Fibroblast of lung (primary cell): ENCODE measurements at regions not wholly inside any gene's neighbourhood (a gene's known extent, or its start where the extent isn't known, plus 50 kb on each side); places are given as distances from the start of the nearest gene placed in this dataset.

Experiments
- DNase-seq, 2 donors: peaks; one replicate each; pipeline versions ENCODE4 v3.0.0 to v3.0.0-alpha.2; 2010; ENCODE audit warnings: low read depth in 2 of 2
- H2AFZ ChIP-seq: 2 replicates; pipeline ENCODE4 v1.5.1; 2012; ENCODE audit warnings: low read length, control low read depth, inconsistent platforms
- H3K27ac ChIP-seq: 2 replicates; pipeline ENCODE4 v1.5.1; 2011; ENCODE audit warnings: low read length, control low read depth; ENCODE audit not compliant: insufficient read depth
- H3K27me3 ChIP-seq: 2 replicates; pipeline ENCODE4 v1.5.1; 2011; ENCODE audit warnings: mild to moderate bottlenecking, low read length; ENCODE audit not compliant: control insufficient read depth, insufficient read depth
- H3K36me3 ChIP-seq: 2 replicates; pipeline ENCODE4 v1.5.1; 2011; ENCODE audit warnings: low read length; ENCODE audit not compliant: control insufficient read depth, insufficient read depth
- H3K4me1 ChIP-seq: 2 replicates; pipeline ENCODE4 v1.5.1; 2011; ENCODE audit warnings: low read length; ENCODE audit not compliant: control insufficient read depth, insufficient read depth; ENCODE audit errors: extremely low read depth
- H3K4me2 ChIP-seq: 2 replicates; pipeline ENCODE4 v1.5.1; 2011; ENCODE audit warnings: low read length, control low read depth; ENCODE audit not compliant: insufficient read depth; ENCODE audit errors: extremely low read depth
- H3K4me3 ChIP-seq, 4 experiments: fragments of 200-600 bp in 1 of 4; sonication (generic) in 1 of 4; replicated peaks in 1 of 4; 2 replicates each; pipeline ENCODE4 v1.5.1; 2011 to 2016; ENCODE audit warnings: low read length in 4 of 4, low read depth in 3 of 4, mild to moderate bottlenecking in 3 of 4, control low read depth in 2 of 4, inconsistent platforms in 1 of 4, mixed read lengths in 1 of 4; ENCODE audit not compliant: insufficient read depth in 1 of 4; ENCODE audit errors: control extremely low read depth in 1 of 4
- H3K79me2 ChIP-seq: 2 replicates; pipeline ENCODE4 v1.5.1; 2012; ENCODE audit warnings: mild to moderate bottlenecking, low read length, inconsistent platforms; ENCODE audit not compliant: control insufficient read depth, insufficient read depth
- H3K9ac ChIP-seq: 2 replicates; pipeline ENCODE4 v1.5.1; 2011; ENCODE audit warnings: mild to moderate bottlenecking, low read length, control low read depth; ENCODE audit not compliant: insufficient read depth
- H3K9me3 ChIP-seq: 2 replicates; pipeline ENCODE4 v1.5.1; 2012; ENCODE audit warnings: low read depth, low read length; ENCODE audit not compliant: control insufficient read depth, insufficient read depth
- H4K20me1 ChIP-seq: 2 replicates; pipeline ENCODE4 v1.5.1; 2011; ENCODE audit warnings: low read length; ENCODE audit not compliant: control insufficient read depth, insufficient read depth; ENCODE audit errors: extremely low read depth
- EZH2 ChIP-seq: IDR thresholded peaks from 2 replicates; pipeline ENCODE4 v1.5.1; 2012; ENCODE audit warnings: low read length, control low read depth, mild to moderate bottlenecking; ENCODE audit errors: missing control alignments
- TF ChIP-seq, protein P1 (sequence below), 2 donors: IDR thresholded peaks in 1 of 2; conservative IDR thresholded peaks in 1 of 2; 1 replicate in 1 of 2; 2 replicates in 1 of 2; pipeline ENCODE4 v1.5.1; 2011 to 2012; ENCODE audit warnings: low read length in 2 of 2, control low read depth in 1 of 2, inconsistent platforms in 1 of 2, low read depth in 1 of 2, mild to moderate bottlenecking in 1 of 2

DNA sequence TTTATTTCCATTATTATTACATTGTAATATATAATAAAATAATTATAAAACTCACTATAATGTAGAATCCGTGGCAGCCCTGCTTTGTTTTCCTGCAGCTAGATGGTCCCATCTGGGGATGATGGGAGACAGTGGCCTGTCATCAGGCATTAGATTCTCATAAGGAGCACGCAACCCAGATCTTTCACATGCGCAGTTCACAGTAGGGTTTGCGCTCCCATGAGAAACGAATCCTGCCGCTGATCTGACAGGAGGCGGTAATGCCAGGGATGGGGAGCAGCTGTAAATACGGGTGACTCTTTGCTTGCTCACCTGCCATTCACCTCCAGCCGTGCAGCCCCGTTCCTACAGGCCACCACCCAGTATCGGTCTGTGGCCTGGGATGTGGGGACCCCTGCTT is 1879.3 kb upstream of the WWC1 start:
- Histone ChIP-seq H3K4me1 (no peaks in the 10 kb centered on the region), H3K27ac (no peak overlapping the region), H3K27me3 (no peaks in the 10 kb centered on the region), H3K4me3 (no peak overlapping the region), H3K9me3 (no peaks in the 10 kb centered on the region), H3K79me2 (no peaks in the 10 kb centered on the region), H3K4me2 (no peak overlapping the region), H2AFZ (no peak overlapping the region), H3K9ac (no peak overlapping the region), H4K20me1 (no peaks in the 10 kb centered on the region), H3K36me3 (no peaks in the 10 kb centered on the region)
- no peak for TF ChIP-seq EZH2
- TF ChIP-seq, protein P1, sequence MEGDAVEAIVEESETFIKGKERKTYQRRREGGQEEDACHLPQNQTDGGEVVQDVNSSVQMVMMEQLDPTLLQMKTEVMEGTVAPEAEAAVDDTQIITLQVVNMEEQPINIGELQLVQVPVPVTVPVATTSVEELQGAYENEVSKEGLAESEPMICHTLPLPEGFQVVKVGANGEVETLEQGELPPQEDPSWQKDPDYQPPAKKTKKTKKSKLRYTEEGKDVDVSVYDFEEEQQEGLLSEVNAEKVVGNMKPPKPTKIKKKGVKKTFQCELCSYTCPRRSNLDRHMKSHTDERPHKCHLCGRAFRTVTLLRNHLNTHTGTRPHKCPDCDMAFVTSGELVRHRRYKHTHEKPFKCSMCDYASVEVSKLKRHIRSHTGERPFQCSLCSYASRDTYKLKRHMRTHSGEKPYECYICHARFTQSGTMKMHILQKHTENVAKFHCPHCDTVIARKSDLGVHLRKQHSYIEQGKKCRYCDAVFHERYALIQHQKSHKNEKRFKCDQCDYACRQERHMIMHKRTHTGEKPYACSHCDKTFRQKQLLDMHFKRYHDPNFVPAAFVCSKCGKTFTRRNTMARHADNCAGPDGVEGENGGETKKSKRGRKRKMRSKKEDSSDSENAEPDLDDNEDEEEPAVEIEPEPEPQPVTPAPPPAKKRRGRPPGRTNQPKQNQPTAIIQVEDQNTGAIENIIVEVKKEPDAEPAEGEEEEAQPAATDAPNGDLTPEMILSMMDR (conservative IDR thresholded peaks at IDR 0.05 in 1 of 2, IDR thresholded peaks at IDR 0.05 in 1 of 2; ENCODE audit: low read depth in 1 of 2, low read length in 2 of 2): no peak
- DNase-seq: no peak

DNA sequence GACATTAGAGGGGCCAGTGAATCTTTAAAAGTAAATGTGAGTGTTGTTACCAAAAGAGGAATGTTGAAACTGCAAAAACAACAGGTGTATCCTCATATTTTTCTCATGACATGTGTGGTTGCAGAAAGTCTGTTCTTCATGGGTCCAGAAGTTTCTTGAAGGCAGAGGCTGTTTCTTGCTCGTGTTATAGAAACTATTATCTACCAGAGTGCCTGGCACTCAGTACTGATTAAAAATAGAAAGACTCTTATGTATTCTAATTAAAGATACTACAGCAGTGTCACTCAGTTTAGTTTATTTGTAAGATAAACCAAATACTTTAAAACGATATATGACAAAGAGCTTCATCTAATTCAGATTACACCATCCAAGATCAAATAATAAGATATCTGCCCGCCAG is 1864.2 kb upstream of the WWC1 start:
- H3K79me2 ChIP-seq: no peaks in the 10 kb centered on the region
- no peak overlapping the region for H3K4me3 ChIP-seq
- TF ChIP-seq, protein P1 (conservative IDR thresholded peaks at IDR 0.05 in 1 of 2, IDR thresholded peaks at IDR 0.05 in 1 of 2; ENCODE audit: low read depth in 1 of 2, low read length in 2 of 2): no peak
- TF ChIP-seq EZH2: no peak
- no peak overlapping the region for H3K27ac ChIP-seq
- no peaks in the 10 kb centered on the region for H3K4me1 ChIP-seq
- no peak overlapping the region for H3K4me2 ChIP-seq
- H2AFZ ChIP-seq: no peak overlapping the region
- no peaks in the 10 kb centered on the region for H3K9me3 ChIP-seq
- DNase-seq: no peak
- no peaks in the 10 kb centered on the region for H3K27me3 ChIP-seq
- H3K9ac ChIP-seq: no peak overlapping the region
- H3K36me3 ChIP-seq: no peaks in the 10 kb centered on the region
- no peaks in the 10 kb centered on the region for H4K20me1 ChIP-seq

DNA sequence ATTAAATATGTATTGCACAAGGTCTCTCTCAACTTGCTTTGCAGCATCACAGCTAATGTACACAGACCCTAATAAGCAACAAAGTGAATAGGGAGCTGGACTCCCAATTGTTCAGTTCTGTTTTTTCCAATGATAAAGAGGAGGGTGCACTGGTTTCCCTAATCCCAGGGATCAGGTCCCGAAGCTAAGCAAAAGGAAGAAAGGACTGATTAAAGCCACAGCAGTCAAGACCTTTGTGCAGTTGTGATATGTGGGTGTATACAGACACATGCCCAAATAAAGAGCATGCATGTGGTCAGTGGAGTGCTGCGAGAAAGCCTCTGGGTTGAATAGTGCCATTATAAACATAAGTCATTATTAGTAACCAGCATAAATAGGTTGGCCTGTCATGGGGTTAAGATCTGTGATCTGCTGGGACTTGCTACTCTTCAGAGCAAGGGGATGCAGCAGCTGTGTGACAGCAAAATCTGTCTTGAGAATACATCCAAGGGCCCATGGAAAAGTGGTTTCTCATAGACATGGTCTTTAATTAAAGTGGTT is 1863.1 kb upstream of the WWC1 start:
- Histone ChIP-seq H3K4me3 (no peak overlapping the region), H3K27me3 (no peaks in the 10 kb centered on the region), H3K36me3 (no peaks in the 10 kb centered on the region), H4K20me1 (no peaks in the 10 kb centered on the region), H3K4me2 (no peak overlapping the region), H3K9ac (no peak overlapping the region), H3K27ac (no peak overlapping the region), H3K9me3 (no peaks in the 10 kb centered on the region), H3K4me1 (no peaks in the 10 kb centered on the region), H3K79me2 (no peaks in the 10 kb centered on the region), H2AFZ (no peak overlapping the region)
- TF ChIP-seq, protein P1 (conservative IDR thresholded peaks at IDR 0.05 in 1 of 2, IDR thresholded peaks at IDR 0.05 in 1 of 2; ENCODE audit: low read depth in 1 of 2, low read length in 2 of 2): no peak
- TF ChIP-seq EZH2: no peak
- DNase-seq: no peak
